ENCODE measurements at regions not wholly inside any gene's neighbourhood (a gene's known extent, or its start where the extent isn't known, plus 50 kb on each side); places are given as distances from the start of the nearest gene placed in this dataset.

DNA sequence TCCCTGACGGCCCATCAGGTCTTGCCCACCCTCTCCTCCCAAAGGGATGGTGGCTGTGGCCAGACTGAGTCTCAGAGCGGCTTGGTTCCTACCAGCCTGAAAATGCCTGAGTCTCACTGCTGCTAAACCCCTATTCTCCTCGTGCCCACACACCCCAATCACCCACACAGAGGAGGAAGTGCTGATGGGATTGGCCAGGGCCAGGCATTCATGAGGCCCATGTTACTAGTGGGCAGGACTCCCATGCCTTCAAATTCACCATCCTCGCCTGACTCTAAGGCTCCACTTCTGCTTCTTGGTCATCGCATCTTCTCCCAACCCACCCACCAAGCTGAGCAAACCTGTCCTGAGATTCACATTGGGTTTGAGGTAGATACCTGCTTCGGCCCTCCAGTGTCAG lies 80.1 kb upstream of the CST7 start:
- no peak for DNase-seq (ENCODE audit: low spot score)

GRCh38 chr20:24870057-24870456 lies 79.0 kb upstream of the CST7 start:
- DNase-seq (ENCODE audit: low spot score), result no peak

- DNase-seq (ENCODE audit: low spot score), result no peak
Observed at GRCh38 chr20:24870881-24871280, 78.2 kb upstream of the CST7 start.

DNA sequence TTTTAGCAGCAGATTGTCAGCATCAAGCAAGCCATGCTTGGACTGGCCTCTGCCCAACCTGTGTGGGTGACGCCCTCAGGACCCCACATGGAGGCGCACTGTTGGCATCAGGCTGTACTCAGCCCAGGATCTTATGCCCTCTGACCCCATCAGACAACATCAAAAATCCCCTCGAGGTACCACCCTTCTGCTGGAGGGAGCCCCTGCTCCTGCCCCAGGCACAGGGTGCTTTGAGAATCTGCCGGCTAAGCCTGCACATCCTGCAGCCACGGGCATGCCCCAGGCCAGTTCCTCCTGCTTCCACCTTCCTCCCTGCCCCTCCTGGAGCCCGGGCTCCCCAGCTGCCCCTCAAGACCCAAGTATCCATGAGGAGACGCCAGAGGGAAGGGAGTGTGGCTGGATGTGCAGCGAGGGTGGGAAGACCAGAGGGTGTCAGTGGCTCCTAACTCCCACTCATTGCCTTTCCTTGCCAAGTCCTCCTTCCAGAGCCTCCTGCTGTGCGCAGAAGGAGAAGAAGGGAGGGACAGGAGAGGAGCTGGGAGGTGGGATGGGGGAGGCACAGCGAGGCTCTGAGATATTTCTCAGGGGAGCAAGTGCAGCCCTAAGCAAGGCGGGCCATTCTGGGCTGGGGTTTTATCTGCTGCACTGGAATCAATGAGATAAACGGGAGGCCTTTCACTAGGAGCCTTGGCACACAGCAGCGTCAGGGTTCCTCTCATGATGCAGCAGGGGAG lies 77.4 kb upstream of the CST7 start:
- DNase-seq (ENCODE audit: low spot score), result no peak

DNA sequence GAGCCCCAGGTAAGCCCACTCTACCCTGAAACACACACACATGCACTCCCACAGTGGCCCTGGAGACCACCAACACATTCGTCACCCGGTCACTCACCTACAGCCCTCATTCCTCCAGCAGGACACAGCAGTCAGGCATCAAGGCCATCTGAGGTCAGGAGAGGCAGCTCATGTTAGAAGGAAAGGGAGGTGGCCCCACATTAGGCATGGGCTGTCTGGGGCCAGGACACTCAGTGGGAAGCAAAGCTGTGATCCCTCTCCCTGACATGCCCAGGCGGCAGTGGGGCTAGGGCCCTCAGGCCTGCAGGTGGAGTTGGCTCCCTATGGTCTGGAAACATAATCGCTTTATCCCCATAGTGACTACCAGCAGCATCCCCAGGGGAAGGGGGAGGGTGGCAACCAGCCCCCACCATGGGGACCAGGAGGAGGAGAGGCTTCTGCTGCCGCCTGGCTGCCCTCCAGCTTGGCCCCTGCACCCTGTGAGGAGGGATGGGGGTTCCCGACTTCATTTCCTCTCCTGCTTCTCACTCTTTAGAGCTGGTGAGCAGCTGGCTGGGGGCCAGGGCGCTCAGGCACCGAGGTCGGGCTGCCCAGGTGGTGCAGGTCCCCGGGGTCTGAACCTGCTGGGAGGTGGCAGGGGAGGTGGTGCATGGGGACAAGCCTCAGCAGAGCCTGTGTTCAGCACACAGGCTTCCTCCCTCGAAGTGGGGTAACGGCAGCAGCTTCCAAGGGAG lies 76.6 kb upstream of the CST7 start:
- no peak for DNase-seq (ENCODE audit: low spot score)

- no peak for DNase-seq (ENCODE audit: low spot score)
Observed at GRCh38 chr20:24873025-24873620, 75.9 kb upstream of the CST7 start.

GRCh38 chr20:24875078-24875477 lies 74.0 kb upstream of the CST7 start:
- DNase-seq (ENCODE audit: low spot score), result no peak

- DNase-seq (ENCODE audit: low spot score), result no peak
Observed at GRCh38 chr20:24877652-24878051, 71.4 kb upstream of the CST7 start.

DNA sequence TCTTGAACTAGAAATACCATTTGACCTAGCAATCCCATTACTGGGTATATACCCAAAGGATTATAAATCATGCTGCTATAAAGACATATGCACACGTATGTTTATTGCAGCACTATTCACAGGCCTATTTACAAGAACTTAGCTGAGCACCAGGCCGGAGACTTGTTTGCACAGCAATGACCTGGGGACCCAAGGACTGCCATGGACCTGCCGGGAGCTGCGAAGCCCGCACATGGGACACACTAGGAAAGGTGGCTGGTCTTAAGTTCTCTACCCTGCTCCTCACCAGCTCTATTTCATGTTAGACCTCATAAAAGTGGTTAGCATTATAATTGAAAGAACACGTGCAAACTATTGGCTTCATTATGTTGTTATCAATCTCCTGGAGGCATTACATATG lies 70.4 kb upstream of the CST7 start:
- no peak for DNase-seq (ENCODE audit: low spot score)

GRCh38 chr20:24879875-24880274 lies 69.2 kb upstream of the CST7 start:
- no peak for DNase-seq (ENCODE audit: low spot score)

DNA sequence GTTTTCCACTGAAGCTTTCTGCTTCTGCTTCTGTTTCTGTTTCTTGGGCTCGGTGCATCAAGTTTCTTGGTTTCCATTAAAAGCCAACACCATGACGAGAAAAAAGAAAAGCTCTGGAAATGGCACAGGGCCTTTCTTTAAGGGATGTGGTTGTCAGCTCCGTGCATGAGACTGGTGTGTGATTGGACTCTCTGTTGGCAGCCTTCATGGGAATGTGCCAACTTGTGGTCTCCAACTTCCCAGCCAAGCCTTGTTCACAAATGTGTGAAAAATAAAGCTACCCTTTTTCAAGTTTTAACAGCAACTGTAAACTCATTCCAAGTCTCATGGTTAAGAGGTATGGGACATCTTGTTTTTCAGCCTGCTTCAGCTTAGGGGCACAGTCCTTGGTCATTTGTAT lies 68.7 kb upstream of the CST7 start:
- DNase-seq (ENCODE audit: low spot score), result no peak

DNA sequence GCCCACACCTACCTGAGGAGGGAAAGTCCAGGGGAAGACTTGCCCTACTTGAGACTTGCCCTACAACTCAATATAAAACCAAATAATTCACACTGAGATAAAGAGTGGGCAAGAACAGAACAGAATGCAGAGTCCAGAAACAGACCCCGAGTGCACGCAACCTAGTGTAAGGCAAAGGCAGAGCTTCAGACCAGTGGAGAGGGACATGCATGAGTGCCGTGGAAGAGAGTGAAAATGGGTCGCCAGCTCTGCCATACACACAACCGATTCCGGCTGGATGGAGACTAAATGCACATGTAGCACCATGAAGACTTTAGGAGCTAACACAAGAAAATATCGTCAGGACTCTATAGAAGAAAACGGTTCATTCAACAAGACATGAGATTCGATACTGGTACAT lies 58.8 kb upstream of the CST7 start:
- no peak for DNase-seq (ENCODE audit: low spot score)

- DNase-seq (ENCODE audit: low spot score), result no peak
Observed at GRCh38 chr20:24891546-24892393, 57.3 kb upstream of the CST7 start.

- DNase-seq (ENCODE audit: low spot score), result no peak
Observed at GRCh38 chr20:24892522-24892921, 56.5 kb upstream of the CST7 start.

- no peak for DNase-seq (ENCODE audit: low spot score)
Observed at GRCh38 chr20:24892931-24893330, 56.1 kb upstream of the CST7 start.

- no peak for DNase-seq (ENCODE audit: low spot score)
Observed at GRCh38 chr20:24894488-24894887, 54.6 kb upstream of the CST7 start.

- no peak for DNase-seq (ENCODE audit: low spot score)
Observed at GRCh38 chr20:24894967-24895366, 54.1 kb upstream of the CST7 start.

GRCh38 chr20:24895431-24895830 lies 53.6 kb upstream of the CST7 start:
- DNase-seq (ENCODE audit: low spot score), result no peak

DNA sequence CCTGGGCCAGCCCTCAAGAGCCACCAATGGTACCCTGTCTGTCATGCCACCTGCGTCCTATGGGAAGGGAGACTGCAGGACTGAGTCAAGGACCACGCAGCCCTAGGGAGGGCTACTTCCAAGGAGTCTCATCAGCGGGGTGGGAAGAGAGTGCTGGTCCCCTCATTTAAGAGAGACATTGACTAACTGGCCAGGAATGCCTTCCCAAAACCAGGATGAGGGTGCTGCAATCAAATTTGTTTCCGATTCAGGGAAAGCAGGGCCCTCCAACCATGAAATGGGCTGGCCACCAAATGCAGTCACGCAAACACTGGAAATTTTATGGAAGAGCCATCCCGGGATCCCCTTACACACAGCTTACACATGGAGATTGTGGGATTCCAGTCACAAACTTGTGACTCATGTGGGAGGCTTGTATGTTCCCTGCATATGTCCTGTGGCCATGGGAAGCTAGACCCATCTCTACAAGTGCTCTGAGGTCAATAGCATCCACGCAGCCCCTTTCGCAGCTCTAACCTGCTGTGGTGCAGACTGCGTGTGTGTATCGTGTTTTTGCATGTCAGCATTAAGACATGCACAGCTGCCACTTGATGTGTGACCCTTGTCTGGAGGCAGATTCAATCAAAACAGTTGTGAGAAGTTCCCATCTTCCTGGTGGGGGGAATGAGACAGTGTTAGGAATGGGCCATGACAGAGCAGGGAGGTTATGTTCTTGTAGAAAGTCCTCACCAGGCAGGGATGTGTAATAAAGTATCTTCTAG lies 53.0 kb upstream of the CST7 start:
- DNase-seq (ENCODE audit: low spot score), result no peak

DNA sequence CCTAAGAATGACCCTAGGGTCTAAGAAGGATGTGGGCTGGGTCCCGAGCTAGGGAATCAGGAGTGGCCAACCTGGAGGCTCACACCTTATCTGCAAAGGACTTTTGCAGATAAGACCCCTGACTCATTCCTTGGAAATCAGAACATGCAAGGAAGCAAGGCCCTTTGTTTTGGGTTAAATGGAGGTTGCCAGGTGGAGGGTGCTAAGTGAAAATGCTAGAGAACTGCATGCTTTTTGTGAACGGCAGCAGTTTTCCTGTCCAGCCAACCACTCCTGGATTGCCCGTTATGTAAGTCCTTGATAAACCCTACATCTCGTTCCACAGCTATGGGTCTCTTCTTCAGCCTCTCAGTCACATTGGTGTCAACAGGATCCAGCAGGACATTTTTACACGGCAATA lies 52.1 kb upstream of the CST7 start:
- DNase-seq (ENCODE audit: low spot score), result no peak

DNA sequence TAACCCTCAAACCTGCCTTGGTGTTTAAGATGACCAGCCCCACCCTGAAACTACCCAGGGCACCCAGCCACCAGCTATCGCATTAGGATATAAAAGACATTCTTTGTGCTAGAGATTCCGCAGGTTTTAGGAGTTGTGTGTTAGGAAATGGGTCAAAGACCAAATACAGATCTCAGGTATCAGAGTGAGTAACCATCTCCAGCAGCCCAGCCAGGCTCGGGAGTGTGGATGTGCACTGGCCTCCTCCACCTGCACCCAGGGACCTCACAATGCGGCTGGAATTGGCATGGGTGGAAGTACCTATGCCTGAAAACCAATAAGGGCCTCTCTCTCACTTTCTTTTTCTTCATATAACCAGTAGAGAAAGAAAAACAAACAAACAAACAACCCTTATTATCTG lies 51.1 kb upstream of the CST7 start:
- no peak for DNase-seq (ENCODE audit: low spot score)
